ENCODE measurements at regions not wholly inside any gene's neighbourhood (a gene's known extent, or its start where the extent isn't known, plus 50 kb on each side); places are given as distances from the start of the nearest gene placed in this dataset.
"Not testable (repeated sequence)": the region's sequence is repeated elsewhere in the genome, so short reads cannot be mapped to it uniquely, and the experiment has no call there.

DNA sequence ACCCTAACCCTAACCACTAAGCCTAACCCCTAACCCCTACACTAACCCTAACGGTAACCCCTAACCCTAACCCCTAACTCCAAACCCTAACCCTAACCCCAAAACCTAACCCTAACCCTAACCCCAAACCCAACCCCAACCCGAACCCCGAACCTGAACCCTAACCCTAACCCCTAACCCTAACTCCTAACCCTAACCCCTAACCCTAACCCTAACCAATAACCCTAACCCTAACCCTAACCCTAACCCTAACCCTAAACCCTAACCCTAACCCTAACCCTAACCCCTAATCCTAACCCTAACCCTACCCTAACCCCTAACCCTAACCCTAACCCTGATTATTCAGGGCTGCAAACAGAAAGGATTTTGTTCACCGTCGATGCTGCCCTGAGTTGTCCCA lies 144.6 kb upstream of the DUSP22 start:
- H3K4me3 Mint-ChIP-seq (ENCODE audit: unreplicated experiment); H3K9me3 Mint-ChIP-seq (ENCODE audit: unreplicated experiment); H3K27me3 Mint-ChIP-seq (ENCODE audit: unreplicated experiment); H3K36me3 Mint-ChIP-seq (ENCODE audit: unreplicated experiment); DNase-seq; H3K27ac Mint-ChIP-seq (ENCODE audit: unreplicated experiment); H3K4me1 Mint-ChIP-seq (ENCODE audit: low read depth, unreplicated experiment): not testable (repeated sequence)

DNA sequence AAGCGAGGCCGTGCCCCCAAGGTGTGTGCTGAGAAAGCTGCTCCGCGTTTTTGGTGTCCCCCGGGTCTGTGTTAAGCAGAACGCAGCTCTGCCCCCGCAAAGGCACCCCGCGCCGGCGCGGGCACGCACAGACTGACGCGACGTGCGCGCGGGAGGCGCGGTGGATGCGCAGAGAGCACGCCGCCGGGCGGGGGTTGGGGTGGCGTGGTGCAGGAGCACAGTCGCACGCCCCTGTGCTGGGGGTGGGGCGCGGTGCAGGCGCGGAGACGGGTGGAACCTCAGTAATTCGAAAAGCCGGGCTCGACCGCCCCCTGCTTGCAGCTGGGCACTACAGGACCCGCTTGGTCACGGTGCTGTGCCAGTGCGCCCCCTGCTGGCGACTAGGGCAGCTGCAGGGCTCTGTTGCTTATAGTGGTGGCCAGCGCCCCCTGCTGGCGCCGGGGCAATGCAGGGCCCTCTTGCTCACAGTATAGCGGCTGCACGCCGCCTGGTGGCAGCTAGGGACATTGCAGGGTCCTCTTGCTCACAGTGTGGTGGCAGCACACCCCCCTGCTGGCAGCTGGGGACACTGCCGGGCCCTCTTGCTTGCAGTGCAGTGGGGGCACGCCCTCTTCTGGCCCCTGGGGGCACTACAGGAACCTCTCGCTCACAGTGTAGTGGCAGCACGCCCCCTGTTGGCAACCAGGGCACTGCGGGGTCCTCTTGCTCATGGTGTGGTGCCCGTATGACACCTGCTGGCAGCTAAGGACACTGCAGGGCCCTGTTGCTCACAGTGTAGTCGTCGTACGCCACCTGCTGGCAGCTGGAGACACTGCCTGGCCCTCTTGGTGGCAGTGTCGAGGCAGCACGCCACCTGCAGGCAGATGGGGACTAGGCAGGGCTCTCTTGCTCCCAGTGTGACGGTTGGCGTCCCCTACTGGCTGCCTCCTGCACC lies 144.0 kb upstream of the DUSP22 start:
- H3K9me3 Mint-ChIP-seq (ENCODE audit: unreplicated experiment); H3K36me3 Mint-ChIP-seq (ENCODE audit: unreplicated experiment); H3K27me3 Mint-ChIP-seq (ENCODE audit: unreplicated experiment); H3K27ac Mint-ChIP-seq (ENCODE audit: unreplicated experiment); H3K4me3 Mint-ChIP-seq (ENCODE audit: unreplicated experiment); H3K4me1 Mint-ChIP-seq (ENCODE audit: low read depth, unreplicated experiment): not testable (repeated sequence)
- TF ChIP-seq, protein P1, sequence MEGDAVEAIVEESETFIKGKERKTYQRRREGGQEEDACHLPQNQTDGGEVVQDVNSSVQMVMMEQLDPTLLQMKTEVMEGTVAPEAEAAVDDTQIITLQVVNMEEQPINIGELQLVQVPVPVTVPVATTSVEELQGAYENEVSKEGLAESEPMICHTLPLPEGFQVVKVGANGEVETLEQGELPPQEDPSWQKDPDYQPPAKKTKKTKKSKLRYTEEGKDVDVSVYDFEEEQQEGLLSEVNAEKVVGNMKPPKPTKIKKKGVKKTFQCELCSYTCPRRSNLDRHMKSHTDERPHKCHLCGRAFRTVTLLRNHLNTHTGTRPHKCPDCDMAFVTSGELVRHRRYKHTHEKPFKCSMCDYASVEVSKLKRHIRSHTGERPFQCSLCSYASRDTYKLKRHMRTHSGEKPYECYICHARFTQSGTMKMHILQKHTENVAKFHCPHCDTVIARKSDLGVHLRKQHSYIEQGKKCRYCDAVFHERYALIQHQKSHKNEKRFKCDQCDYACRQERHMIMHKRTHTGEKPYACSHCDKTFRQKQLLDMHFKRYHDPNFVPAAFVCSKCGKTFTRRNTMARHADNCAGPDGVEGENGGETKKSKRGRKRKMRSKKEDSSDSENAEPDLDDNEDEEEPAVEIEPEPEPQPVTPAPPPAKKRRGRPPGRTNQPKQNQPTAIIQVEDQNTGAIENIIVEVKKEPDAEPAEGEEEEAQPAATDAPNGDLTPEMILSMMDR (IDR thresholded peaks at IDR 0.05; ENCODE audit: partially characterized antibody, unreplicated experiment), result peak; percentile 94
- peak; percentile 81 for DNase-seq

DNA sequence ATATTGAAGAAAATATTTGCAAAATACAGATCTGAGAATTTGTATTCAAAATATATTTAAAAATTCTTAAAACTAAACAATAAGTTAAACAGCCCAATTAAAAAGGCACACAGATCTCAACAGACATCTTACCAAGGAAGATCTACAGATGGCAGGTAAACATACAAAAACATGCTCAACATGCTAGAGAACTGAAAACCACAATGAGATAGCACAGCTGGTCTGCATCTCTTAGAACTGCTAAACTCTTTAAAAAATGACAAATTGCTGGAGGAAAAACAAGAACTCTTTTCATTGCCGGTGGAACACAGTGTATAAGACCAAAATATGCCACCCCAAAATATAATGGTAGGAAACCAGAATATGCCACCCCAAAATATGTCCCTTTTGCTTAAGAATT lies 142.1 kb upstream of the DUSP22 start:
- not testable (repeated sequence) for H3K4me3 Mint-ChIP-seq (ENCODE audit: unreplicated experiment); H3K9me3 Mint-ChIP-seq (ENCODE audit: unreplicated experiment); H3K4me1 Mint-ChIP-seq (ENCODE audit: low read depth, unreplicated experiment); H3K27me3 Mint-ChIP-seq (ENCODE audit: unreplicated experiment); H3K27ac Mint-ChIP-seq (ENCODE audit: unreplicated experiment); H3K36me3 Mint-ChIP-seq (ENCODE audit: unreplicated experiment); DNase-seq

DNA sequence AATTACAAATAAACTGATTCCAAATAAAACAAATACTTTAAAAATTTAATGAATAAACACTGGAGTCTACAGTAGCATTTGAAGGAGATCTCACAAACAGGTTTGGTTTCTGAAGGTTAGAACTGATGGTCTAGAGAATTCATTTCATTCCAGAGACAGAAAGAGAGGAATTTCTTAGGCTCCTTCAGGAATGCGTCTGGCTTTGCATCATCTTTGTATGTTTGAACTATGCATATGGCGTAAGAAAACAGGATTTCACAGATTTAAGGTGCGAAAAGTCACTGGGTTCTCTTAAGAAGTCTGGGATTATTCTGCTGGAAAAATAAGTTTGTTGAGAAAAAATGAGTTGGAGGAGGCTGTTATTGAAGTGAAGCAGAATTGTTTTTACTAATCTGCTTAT lies 139.9 kb upstream of the DUSP22 start:
- not testable (repeated sequence) for H3K27me3 Mint-ChIP-seq (ENCODE audit: unreplicated experiment); H3K4me3 Mint-ChIP-seq (ENCODE audit: unreplicated experiment); H3K36me3 Mint-ChIP-seq (ENCODE audit: unreplicated experiment); H3K9me3 Mint-ChIP-seq (ENCODE audit: unreplicated experiment); H3K27ac Mint-ChIP-seq (ENCODE audit: unreplicated experiment); H3K4me1 Mint-ChIP-seq (ENCODE audit: low read depth, unreplicated experiment); DNase-seq

DNA sequence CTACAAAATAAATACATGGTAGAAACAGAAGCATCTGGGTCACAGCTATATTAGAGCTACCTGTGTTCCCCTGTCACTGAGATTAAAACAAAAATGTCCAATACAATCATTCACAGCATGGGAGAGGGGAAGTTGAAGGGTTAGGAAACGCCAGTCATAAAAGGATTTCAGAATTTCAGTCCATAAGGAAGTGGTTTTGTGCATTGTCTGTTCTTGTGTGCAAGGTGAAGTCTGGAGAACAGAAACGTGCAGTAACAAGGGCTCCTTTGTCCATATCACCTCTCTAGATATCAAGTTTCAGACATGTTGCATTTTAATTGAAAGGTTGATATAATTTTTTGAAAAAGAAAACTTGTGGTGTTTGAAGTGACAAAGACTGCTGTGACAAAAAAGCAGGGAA lies 139.3 kb upstream of the DUSP22 start:
- not testable (repeated sequence) for H3K4me1 Mint-ChIP-seq (ENCODE audit: low read depth, unreplicated experiment); H3K27ac Mint-ChIP-seq (ENCODE audit: unreplicated experiment); H3K9me3 Mint-ChIP-seq (ENCODE audit: unreplicated experiment); H3K27me3 Mint-ChIP-seq (ENCODE audit: unreplicated experiment); DNase-seq; H3K4me3 Mint-ChIP-seq (ENCODE audit: unreplicated experiment); H3K36me3 Mint-ChIP-seq (ENCODE audit: unreplicated experiment)

DNA sequence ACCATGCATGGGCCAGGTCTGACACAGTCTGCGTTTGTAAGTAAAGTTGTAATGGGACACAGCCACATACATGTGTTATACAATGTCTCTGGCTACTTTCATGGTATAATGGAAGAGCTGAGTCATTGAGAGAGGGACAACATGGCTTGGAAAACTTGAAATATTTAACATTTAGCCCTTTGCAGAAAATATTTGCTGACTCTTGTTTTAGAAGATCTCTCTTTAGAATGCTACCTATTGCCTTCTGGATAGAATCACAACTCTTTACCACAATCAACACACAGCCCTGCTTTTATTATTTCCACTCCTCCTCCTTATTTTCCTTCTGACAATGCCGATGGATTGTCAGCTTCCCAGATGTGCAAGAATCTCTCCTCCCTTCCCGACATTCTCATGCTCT lies 138.4 kb upstream of the DUSP22 start:
- not testable (repeated sequence) for H3K4me3 Mint-ChIP-seq (ENCODE audit: unreplicated experiment); H3K27me3 Mint-ChIP-seq (ENCODE audit: unreplicated experiment); DNase-seq; H3K4me1 Mint-ChIP-seq (ENCODE audit: low read depth, unreplicated experiment); H3K9me3 Mint-ChIP-seq (ENCODE audit: unreplicated experiment); H3K36me3 Mint-ChIP-seq (ENCODE audit: unreplicated experiment); H3K27ac Mint-ChIP-seq (ENCODE audit: unreplicated experiment)

DNA sequence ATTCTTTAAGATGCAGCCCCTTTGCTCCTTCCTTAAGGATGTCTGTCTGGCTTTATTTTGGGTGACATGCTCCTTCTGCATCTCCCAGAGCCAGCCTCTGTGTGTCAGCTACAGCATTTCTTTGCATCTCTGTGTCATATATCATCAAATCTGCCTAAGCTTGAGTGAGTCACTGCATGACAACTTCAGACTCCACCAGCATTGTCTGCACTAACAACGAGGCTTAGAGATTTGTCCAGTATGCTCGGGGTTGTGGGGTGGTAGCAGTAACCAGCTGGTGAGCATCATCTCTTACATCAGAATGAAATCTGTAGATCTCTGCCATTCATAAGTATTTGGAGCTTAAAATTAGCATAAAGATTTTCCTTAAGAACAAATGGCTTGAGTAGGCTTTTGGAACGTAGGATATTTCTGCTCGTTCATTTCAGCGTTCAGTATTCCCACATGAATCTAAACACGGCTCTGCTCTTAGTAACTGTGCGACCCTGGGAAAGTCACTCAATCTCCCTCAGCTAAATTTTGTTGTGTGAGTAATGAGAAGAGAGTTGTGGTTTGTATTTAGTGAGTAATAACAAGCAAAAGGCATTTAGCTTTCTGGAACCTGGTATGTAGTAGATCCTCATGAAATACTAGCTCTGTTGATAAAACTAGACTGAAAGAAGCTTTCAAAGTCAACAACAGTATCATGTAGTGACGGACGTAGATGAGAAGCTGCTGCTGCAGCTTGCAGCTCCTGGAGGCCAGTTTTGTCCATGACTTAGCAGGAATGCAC lies 137.8 kb upstream of the DUSP22 start:
- not testable (repeated sequence) for H3K27ac Mint-ChIP-seq (ENCODE audit: unreplicated experiment); H3K27me3 Mint-ChIP-seq (ENCODE audit: unreplicated experiment); H3K9me3 Mint-ChIP-seq (ENCODE audit: unreplicated experiment); H3K4me3 Mint-ChIP-seq (ENCODE audit: unreplicated experiment); H3K4me1 Mint-ChIP-seq (ENCODE audit: low read depth, unreplicated experiment); H3K36me3 Mint-ChIP-seq (ENCODE audit: unreplicated experiment); DNase-seq

DNA sequence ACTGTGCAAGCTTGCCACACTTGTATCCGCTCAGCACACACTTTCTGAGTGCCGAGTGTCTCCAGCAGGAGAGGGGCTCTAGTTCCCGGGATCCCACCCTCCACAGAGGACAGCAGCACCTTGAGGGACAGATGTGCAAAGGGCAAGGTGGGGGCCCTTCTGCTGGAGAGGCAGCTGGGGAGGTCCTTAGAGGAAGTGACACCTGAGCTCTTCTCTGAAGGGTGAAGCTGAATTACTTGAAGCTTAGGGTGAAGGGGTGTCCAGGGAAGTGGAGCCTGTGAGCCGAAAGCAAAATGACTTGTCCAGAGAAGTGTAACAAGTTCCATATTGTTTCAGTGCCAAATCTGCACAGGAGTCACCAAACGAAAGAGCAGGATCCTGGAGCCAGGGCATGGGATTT lies 136.3 kb upstream of the DUSP22 start:
- TF ChIP-seq, protein P1 (IDR thresholded peaks at IDR 0.05; ENCODE audit: partially characterized antibody, unreplicated experiment), result no peak
- Mint-ChIP-seq H3K27me3 (ENCODE audit: unreplicated experiment) (no peaks in the 10 kb centered on the region), H3K27ac (ENCODE audit: unreplicated experiment) (no peak overlapping the region), H3K4me1 (ENCODE audit: low read depth, unreplicated experiment) (peaks cover 2% of the 10 kb centered on the region), H3K9me3 (ENCODE audit: unreplicated experiment) (no peaks in the 10 kb centered on the region), H3K36me3 (ENCODE audit: unreplicated experiment) (no peaks in the 10 kb centered on the region), H3K4me3 (ENCODE audit: unreplicated experiment) (no peak overlapping the region)
- DNase-seq, result no peak

DNA sequence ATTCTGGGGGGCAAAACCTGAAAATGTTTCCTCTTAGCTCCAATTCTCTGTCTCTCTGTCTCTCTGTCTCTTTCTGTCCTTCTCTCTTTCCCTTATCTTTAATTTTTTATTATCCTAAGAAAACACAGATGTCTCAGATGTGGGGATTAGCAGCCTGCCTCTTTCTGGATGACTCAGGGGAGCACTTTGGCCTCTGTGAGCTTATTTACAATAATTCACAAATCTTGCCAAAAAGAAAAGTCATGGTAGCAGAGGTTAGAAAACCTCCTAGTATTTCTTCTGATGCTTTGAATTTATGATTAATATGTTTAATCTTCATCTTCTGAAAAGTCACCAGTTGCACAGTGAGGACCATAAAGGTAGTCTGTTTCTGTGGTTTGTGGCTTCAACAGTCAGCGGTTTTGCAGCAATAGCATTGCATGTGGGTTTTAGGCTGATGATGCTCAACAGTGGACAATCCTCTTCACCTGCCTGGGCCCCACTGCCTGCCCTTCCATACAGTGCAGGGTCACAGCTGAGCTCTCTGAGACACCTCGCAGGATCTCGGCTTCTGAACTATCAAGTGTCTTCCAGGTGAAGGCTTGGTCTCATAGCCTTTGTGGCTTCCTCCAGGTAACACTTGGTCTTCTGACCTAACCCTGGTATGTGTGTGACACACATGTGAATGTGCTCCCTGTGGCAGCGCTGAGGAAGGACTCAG lies 135.7 kb upstream of the DUSP22 start:
- DNase-seq; H3K27ac Mint-ChIP-seq (ENCODE audit: unreplicated experiment); H3K4me1 Mint-ChIP-seq (ENCODE audit: low read depth, unreplicated experiment); H3K36me3 Mint-ChIP-seq (ENCODE audit: unreplicated experiment); H3K4me3 Mint-ChIP-seq (ENCODE audit: unreplicated experiment); H3K9me3 Mint-ChIP-seq (ENCODE audit: unreplicated experiment); H3K27me3 Mint-ChIP-seq (ENCODE audit: unreplicated experiment): not testable (repeated sequence)

DNA sequence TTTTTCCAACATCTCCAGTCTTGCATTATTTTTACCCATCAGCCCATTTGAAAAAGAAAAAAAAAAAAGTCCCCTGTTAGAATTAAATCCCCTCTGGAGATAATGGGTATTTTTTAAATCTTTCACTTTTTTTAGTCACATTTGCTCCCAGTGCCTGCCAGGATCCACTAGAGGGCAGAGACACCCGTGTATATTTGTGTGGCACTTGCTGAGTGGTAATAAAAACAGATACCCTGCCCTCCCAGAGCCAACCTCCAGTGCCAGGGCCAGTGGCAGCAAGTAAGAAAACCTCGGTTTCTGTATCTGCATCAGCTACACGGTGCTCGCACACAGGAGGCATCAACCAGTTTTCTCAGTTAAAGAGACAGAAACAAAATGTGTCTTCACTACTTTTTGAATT lies 135.1 kb upstream of the DUSP22 start:
- H3K27ac Mint-ChIP-seq (ENCODE audit: unreplicated experiment); H3K4me1 Mint-ChIP-seq (ENCODE audit: low read depth, unreplicated experiment); H3K9me3 Mint-ChIP-seq (ENCODE audit: unreplicated experiment); DNase-seq; H3K36me3 Mint-ChIP-seq (ENCODE audit: unreplicated experiment); H3K4me3 Mint-ChIP-seq (ENCODE audit: unreplicated experiment); H3K27me3 Mint-ChIP-seq (ENCODE audit: unreplicated experiment): not testable (repeated sequence)

Data from glutamatergic neuron (in vitro differentiated cells).